Islet precursor cell (in vitro differentiated cells): ENCODE measurements at regions not wholly inside any gene's neighbourhood (a gene's known extent, or its start where the extent isn't known, plus 50 kb on each side); places are given as distances from the start of the nearest gene placed in this dataset.
A peak's percentile ranks its signal among the peaks of the same experiment; 100 is the strongest.

Source experiments
- DNase-seq: peaks from one replicate; pipeline ENCODE4 v3.0.0-alpha.2; 2018

DNA sequence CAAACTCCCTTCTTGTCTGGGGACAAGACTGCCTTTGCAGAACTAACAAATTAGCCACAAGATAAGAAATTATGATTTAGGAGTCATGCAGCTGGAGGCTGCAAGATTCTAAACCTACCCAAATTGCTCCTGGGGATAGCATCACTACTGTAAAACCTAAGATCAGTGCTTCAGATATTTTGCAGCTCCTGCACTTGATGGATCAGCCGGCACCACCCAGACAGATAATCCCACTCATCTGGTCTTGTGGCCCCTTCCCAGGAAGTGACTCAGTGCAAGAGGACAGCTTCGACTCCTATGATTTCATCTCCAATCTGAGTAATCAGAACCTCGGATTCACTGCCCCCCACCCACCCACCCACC, 181.9 kb downstream of the AKR1D1 start:
- peak; percentile 57 for DNase-seq

DNA sequence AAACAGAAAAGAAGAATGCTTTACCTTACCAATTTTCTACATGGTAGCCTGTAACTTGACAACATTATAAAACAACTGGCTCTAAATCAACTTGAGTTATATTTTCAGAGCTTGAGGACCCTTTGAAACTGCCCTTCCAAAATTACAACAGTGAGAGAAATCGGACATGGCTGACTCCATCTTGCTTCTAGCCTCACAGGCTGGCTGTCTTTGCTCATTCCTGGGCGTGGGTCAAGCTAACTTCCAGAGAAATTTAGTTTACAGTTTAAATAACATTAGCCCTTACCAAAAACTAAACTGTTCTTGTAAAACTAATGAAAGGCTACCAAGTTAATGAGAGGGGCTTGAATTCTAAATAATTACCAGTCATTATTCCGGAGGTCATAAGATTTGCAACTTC, 183.4 kb downstream of the AKR1D1 start:
- no peak for DNase-seq

DNA sequence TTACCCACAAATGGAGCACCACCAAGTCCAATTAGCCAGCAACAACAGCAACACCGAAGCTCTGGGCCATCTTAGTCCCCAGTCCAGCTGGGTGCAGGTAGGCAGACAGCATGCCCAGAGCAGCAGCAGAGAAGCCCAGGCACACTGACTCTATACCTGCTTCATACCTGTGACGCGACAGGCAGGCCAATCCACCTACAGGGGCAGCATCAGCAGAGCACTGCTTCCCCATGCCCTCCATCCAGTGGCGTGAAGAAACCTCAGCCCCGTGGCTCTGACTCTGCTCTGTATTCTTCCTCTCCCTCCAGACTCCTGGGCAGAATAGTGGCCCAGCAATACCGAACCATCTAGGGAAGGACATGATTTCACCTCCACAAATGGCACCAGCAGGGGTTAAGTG, 191.7 kb downstream of the AKR1D1 start:
- no peak for DNase-seq

DNA sequence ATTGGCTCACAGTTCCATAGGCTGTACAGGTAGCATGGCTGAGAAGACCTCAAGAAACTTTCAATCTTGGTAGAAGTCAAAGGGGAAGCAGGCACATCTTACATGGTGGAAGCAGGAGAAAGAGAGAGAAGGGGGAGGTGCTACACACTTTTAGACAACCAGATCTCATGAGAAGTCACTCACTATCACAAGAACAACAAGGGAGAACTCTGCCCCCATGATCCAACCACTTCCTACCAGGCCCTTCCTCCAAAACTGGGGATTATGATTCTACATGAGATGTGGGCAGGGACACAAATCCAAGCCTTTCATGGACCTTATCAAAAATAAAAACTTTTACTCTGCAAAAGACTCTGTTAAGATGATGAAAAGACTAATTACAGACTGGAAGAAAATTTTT, 183.2 kb upstream of the TRIM24 start:
- DNase-seq: no peak

DNA sequence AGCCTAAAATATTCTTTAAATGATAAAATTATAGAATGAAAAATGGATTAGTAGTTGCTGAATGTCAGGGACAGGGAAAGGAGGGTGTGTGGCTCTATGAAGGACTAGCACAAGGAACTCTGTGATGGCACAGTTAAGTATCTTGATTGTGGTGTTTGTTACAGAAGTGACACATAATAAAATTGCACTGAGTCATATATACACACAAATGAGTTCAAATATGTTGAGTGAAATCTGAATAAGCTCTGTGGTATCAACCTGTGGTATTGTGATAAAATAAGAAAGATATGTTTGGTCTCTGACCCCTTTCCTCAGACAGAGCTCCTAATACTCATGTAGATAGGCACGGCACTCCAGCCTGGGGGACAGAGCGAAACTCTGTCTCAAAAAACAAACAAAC, 181.5 kb upstream of the TRIM24 start:
- DNase-seq: no peak

DNA sequence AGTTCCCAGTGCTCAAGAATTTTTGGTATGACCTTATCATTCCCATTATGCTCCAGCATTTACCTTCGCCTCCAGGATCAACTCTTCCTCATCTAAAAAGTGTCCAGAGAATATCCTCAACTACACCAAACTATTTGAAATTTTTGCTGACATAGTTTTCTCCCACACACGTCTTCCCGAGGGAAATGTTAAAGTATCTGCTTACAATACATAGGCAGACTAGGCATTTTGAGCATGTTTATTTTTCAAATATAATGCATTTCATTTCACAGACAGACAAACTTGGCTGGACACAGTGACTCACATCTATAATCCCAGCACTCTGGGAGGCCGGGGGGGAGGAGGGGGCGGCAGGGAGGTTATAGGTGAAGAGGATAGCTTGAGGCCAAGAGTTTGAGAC, 177.1 kb upstream of the TRIM24 start:
- DNase-seq: no peak

DNA sequence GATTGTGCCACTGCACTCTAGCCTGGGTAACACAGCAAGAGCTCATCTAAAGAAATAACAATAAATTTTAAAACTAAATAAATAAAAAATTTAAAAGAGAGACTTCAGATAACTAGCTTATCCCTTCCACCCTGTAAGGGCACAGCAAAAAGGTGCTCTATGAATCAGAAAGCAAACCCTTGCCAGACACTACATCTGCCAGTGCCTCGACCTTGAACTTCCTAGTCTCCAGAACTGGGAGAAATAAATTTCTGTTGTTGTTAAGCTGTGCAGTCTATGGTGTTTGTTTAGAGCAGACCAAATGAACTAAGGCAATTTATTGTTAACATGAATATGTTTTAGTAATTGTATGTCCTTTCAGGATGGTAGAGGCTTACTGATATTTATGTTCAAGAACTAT, 174.9 kb upstream of the TRIM24 start:
- no peak for DNase-seq

DNA sequence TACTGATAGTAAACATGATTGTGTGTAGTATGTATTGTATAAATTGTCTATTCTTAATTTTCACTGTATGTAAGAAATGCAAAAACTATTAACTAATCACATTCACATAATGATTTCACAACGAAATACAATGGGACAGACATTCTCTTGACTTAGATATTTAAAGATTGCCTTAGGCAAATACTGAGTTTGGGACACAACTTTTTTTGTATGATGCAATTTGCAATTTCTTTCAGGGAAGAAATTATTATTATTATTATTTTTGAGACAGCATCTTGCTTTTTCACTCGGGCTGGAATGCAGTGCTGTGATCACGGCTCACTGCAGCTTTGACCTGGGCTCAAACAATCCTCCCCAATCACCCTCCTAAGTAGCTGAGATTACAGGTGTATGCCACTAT, 173.2 kb upstream of the TRIM24 start:
- no peak for DNase-seq

DNA sequence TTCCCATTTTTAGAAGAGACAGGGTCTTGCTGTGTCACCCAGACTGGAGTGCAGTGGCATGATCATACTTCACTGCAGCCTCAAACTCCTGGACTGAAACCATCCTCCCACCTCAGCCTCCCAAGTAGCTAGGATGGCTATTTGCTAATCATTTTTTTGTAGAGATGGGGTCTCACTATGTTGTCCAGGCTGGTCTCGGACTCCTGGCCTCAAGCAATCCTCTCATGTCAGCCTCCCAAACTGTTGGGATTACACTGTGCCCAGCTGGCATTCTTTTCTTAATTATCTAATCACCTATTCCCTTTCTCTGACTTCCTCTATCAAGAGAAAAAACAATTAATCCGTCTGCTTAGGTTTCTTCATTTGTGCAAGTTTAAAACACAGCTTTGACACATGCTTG, 172.5 kb upstream of the TRIM24 start:
- no peak for DNase-seq

DNA sequence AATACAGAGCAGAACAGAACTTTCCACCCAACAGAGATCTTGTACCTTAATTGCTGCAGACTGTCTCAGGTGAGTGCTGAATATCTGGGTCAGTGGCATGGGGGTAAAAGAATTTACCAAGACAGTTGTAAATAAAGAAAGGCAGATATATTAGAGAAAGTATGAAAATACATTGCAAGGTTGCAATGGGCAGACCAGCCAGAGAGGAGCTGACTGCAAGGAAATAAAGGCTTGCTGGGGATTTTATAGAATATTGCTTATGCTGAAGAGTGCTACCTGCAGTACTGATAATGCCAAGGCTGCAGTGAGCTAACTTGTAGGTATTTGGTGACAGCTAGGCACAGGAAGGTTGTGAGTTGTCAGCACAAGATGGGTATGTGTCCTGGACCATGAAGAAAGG, 171.0 kb upstream of the TRIM24 start:
- DNase-seq: no peak

DNA sequence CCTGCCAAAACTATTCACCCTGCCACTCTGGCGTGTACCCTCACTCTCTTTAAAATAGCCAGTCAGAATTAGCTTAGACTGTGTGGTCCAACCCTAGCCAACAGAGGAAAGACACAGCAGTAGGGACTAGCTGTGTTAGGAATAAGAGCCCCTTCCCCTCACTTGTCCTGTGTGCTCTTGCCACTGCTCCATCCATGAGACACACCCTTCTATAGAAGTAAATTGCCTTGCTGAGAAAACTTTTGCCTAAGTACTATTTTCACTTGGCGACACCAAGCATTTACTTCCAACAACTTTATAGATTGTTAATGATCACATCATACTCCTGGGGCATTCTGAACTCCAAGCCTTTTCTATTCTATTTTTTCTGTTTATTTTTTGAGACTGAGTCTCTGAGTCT, 170.2 kb upstream of the TRIM24 start:
- DNase-seq: no peak

DNA sequence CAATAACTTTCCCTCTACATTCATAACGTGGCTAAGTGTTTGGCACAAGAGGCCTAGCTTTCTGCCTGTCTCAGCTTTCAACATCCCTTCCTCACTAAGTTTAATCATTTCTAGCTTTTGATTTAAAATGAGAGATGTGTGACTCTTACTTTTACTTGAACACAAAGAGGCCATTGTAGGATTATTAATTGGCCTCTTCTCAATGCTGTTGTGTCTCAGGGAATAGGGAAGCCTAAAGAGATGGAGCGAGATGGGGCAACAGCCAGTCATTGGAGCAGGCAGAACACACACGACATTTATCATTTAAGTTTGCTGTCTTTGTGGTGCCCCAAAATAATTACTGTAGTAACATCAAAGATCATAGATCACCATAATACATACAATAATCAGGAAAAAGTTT, 167.1 kb upstream of the TRIM24 start:
- no peak for DNase-seq

DNA sequence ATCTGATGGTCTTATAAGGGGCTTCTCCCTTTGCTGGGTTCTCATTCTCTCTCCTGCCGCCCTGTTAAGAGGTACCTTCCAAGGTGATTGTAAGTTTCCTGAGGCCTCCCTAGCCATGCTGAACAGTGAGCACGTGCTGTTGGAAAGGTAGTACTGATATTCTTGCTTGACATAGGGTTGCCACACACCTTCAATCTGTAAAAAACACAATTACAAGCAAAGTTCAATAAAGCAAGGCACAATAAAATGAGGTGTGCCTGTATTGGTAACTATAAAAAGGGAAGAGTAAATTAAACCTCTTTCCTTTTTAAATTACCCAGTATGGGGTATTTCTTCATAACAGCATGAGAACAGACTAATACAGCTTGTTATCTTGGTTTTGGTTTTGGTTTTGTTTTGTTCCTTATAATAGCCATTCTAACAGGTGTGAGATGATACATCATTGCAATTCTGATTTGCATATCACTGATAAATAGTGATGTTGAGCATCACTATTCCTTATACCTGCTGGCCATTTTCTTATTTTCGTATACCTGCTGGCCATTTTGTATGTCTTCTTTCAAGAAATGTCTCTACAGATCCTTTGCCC, 164.9 kb upstream of the TRIM24 start:
- DNase-seq: no peak

DNA sequence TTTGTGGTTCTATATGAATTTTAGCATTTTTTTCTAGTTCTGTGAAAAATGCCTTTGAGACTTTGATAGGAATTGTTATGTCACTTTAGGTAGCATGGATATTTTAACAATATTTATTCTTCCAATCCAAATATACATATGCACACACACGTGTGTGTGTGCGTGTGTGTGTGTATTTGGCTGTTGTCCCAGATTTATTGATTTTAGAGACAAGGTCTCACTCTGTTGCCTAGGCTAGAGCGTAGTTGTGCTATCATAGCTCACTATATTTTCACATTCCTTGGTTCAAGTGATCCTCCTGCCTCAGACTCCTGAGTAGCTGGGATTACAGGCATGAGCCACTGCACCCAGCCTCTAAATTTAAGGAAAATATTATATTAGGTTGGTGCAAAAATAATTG, 162.5 kb upstream of the TRIM24 start:
- no peak for DNase-seq

DNA sequence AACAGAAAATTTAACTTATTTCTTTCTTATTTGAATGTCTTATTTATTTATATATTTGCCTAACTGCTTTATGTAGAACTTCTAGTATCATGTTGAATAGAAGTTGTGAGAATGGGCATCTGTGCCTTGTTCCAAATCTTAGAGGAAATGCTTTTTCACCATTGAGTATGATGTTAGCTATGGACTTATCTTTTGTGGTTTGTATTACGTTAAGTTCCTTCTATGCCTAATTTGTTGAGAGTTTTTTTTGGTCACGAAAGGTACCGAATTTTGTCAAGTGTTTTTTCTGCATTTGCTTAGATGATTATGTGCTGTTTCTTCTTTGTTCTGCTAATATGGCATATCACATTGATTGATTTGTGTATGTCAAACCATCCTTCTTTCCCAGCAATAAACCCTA, 161.0 kb upstream of the TRIM24 start:
- no peak for DNase-seq

DNA sequence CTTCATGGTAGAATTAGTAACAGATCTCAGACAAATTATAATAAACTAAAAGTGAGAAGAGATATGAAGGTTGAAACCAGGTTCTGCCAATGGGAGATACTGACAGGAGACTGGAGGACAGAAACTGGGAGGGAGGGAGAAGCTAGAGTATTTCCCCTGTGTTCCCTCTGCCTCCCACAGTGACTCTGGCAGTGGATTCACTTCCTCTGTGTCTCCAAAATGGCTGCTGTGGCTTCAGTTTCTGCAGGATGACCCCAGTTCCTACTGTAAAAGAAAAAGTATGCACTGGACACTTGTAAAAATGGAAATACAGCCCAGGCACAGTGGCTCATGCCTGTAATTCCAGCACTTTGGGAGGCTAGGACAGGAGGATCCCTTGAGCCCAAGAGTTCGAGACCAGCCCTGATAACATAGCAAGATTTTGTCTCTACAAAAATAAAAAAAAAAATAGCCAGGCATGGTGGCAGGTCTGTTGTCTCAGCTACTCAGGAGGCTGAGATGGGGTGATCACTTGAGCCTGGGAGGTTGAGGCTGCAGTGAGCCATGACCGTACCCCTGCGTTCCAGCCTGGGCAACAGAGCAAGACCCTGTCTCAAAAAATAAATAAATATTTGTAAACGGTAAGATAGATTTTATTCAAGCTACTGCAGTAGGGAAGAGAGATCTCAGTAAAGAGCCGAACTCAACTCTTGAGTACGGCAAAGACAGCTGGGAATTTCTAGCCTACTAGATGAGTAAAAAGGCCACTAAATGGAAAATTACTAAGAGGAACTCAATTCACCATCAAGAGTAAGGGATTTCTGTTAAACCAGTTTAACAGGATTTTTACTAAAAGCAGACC, 156.6 kb upstream of the TRIM24 start:
- no peak for DNase-seq

DNA sequence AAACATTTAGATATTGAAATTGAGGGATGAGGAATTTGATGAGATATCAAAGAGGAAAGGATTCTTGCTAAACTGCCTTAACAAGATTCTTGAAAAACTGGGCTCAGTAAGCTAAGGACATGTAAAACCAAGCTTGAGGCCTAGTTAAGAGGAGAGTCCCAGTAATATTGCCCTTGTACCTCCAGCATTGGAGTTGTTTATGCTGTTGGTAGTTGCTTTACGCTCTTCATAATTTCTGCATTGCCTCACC, 156.1 kb upstream of the TRIM24 start:
- DNase-seq: no peak

DNA sequence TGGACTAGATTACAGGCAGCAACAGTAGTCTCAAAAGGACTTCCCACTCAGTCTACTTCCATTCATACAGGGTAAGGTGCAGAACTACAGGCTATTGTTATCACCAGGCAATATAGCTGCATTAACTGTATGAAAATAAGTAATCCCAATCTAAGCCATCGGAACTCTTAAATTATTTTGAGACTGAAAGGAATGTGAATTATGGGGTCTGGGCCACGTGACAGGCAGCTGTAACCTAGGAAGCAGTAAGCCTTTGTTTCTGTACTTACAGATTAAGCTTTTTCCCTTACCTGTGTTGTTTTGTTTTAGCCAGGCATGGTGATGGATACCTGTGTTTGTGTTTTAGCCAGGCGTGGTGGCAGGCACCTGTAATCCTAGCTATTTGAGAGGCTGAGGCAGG, 152.4 kb upstream of the TRIM24 start:
- DNase-seq: no peak

DNA sequence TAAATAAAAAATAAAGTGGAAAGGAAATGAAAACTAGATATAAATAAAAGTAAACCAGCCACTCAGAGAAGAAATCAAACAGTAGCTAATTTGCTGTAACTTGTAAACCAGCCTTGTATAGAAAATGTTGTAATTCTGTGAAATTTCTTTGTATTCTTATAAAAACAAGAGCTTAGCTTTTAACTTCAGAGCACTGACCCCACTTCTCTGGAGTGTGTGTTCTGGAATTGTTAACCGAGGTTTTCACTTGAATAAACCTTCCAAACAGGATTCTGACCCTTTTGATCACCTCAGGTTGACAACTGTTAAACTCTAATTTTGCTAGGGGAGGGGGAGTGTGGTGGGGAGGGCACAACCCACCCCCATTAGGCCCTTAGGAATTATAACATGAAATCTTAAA, 151.9 kb upstream of the TRIM24 start:
- no peak for DNase-seq

DNA sequence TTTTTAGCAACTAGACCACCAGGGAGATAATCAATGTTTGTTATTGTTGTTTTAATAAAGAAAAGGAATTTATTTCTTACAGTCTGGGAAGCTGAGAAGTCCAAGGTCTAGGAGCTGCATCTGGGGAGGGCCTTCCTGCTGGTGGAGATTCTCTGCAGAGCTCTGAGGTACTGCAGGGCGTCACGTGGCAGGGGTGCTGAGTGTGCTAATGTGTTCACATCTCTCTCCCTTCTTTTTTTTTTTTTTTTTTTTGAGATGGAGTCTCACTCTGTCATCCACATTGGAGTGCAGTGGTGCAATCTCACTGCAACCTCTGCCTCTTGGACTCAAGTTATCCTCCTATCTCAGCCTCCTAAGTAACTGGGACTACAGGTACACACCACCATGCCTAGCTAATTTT, 150.9 kb upstream of the TRIM24 start:
- DNase-seq: no peak

DNA sequence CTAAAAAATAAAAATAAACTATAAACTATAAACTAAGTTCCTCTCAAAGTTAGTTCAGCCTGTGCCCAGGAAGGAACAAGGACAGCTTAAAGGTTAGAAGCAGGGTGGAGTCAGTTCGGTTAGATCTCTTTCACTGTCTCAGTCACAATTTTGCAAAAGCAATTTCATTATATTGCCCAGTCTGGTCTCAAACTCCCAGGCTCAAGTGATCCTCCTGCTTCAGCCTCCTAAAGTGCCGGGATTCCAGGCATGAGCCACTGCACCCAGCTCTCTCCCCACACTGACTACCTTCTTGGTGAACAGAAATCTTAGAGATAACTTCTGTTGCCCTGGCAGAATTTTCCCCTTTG, 146.3 kb upstream of the TRIM24 start:
- no peak for DNase-seq

DNA sequence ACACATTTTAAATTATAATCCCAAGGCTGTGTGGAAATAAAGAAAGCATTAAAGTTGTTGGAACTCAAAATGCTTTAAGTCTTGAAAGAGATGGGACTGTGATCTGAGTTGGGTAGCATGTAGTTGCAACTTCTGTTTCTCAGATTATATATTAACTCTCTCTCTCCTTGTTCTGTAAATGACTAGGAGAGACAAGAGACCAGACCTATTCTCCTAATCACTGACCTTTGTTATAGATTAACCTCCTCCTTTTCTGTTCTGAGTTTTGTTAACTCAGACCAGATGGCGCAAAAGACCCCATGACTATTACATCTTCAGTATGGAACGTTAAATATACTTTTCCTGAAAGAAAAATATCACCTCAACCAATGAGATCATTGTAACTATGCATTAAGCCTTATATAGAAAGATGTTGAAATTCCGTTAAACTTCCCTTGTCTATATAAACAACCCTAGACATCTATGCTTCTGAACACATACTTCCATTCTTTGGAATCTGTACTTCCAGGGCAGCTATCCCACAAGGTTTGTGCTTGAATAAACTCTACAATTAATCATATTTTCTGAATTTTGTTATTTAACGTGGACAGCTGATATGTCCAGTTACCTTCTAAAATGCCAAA, 143.5 kb upstream of the TRIM24 start:
- DNase-seq: no peak

DNA sequence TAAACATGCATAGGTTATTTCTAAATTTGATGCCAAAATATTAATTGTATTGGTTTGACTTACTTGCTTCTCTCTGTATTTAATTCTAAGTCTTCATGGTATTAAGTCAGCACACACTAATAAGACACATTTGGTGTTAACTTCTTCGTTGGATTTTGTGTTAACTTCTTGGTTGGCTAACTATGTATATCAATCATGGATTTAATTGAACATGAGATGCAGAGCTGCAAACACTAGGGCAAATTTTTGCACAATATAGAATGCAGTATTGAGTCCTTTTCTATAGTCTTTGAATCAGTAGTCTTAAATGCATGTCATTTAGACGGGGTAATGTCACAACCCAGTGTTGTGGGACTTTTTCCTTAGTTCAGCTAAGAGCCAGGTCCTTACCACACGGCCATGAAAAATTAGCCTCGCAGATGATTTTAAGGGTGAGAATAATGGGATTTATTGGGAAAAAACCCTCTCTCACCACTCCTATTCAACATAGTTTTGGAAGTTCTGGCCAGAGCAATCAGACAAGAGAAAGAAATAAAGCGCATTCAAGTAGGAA, 142.9 kb upstream of the TRIM24 start:
- DNase-seq: no peak

DNA sequence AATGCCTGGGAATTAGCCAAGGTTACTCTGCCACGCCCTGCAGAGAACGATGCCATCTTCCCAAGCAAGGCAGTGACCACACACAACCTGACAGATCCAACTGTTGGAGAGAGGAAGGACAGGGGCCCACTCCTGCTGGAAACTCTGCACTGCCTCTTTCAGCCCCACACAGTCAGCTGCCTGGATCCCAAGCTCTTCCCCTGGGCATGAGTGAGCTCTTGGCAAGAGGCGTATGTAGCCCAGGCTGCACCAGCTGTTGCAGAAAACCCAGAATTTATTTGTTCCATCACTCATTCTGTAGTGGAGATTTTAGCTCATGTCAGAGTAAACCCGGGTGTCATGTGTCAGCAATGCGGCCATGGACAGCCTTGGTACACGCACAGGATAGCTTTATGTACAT, 135.1 kb upstream of the TRIM24 start:
- no peak for DNase-seq

DNA sequence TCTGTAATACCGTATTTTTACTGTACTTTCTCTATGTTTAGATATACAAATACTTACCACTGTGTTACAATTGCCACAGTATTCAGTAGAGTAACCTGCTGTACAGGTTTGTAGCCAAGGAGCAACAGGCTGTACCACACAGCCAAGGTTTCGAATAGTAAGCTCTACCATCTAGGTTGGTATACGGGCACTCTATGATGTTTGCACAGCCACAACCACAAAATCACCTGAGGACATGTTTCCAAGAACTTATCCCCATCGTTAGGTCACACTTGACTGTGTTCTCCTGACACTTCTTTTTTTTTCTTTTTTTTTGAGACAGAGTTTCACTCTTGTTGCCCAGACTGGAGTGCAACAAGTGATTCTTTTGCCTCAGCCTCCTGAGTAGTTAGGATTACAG, 134.6 kb upstream of the TRIM24 start:
- no peak for DNase-seq
